ENCODE measurements at regions not wholly inside any gene's neighbourhood (a gene's known extent, or its start where the extent isn't known, plus 50 kb on each side); places are given as distances from the start of the nearest gene placed in this dataset.

DNA sequence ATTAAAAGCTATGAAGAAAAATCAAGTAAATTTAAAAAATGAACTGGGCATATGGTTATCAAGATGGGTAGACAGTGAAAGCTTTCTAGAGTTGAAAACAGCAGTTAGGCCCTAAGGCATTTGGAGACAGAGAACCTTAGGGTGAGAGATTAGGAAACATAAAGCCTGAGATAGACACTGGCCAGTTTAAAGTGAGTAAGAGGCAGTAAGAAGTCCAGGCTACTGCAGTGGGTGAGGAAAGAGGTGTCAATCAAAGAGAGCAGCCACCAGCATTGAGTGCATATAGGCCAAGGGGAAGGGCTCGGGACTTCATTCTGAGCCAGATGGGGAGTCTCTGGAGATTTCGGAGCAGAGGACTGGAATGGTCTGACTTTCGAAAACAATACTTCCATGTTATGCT lies 1360.5 kb upstream of the ADGRL4 start:
- TF ChIP-seq RAD21 (IDR thresholded peaks at IDR 0.05) (no peak), JUND (IDR thresholded peaks at IDR 0.05) (no peak), HNF4A (conservative IDR thresholded peaks at IDR 0.05) (no peak), TAF1 (conservative IDR thresholded peaks at IDR 0.05) (no peak), YY1 (IDR thresholded peaks at IDR 0.05) (no peak), SP1 (IDR thresholded peaks at IDR 0.05) (no peak)
- TF ChIP-seq, protein P1, sequence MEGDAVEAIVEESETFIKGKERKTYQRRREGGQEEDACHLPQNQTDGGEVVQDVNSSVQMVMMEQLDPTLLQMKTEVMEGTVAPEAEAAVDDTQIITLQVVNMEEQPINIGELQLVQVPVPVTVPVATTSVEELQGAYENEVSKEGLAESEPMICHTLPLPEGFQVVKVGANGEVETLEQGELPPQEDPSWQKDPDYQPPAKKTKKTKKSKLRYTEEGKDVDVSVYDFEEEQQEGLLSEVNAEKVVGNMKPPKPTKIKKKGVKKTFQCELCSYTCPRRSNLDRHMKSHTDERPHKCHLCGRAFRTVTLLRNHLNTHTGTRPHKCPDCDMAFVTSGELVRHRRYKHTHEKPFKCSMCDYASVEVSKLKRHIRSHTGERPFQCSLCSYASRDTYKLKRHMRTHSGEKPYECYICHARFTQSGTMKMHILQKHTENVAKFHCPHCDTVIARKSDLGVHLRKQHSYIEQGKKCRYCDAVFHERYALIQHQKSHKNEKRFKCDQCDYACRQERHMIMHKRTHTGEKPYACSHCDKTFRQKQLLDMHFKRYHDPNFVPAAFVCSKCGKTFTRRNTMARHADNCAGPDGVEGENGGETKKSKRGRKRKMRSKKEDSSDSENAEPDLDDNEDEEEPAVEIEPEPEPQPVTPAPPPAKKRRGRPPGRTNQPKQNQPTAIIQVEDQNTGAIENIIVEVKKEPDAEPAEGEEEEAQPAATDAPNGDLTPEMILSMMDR (IDR thresholded peaks at IDR 0.05; ENCODE audit: low read depth, low read length, missing input control) = no peak
- TF ChIP-seq, protein P2, sequence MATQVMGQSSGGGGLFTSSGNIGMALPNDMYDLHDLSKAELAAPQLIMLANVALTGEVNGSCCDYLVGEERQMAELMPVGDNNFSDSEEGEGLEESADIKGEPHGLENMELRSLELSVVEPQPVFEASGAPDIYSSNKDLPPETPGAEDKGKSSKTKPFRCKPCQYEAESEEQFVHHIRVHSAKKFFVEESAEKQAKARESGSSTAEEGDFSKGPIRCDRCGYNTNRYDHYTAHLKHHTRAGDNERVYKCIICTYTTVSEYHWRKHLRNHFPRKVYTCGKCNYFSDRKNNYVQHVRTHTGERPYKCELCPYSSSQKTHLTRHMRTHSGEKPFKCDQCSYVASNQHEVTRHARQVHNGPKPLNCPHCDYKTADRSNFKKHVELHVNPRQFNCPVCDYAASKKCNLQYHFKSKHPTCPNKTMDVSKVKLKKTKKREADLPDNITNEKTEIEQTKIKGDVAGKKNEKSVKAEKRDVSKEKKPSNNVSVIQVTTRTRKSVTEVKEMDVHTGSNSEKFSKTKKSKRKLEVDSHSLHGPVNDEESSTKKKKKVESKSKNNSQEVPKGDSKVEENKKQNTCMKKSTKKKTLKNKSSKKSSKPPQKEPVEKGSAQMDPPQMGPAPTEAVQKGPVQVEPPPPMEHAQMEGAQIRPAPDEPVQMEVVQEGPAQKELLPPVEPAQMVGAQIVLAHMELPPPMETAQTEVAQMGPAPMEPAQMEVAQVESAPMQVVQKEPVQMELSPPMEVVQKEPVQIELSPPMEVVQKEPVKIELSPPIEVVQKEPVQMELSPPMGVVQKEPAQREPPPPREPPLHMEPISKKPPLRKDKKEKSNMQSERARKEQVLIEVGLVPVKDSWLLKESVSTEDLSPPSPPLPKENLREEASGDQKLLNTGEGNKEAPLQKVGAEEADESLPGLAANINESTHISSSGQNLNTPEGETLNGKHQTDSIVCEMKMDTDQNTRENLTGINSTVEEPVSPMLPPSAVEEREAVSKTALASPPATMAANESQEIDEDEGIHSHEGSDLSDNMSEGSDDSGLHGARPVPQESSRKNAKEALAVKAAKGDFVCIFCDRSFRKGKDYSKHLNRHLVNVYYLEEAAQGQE (IDR thresholded peaks at IDR 0.05) = no peak
- TF ChIP-seq, protein P3, sequence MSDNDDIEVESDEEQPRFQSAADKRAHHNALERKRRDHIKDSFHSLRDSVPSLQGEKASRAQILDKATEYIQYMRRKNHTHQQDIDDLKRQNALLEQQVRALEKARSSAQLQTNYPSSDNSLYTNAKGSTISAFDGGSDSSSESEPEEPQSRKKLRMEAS (IDR thresholded peaks at IDR 0.05) = no peak
- TF ChIP-seq, protein P4, sequence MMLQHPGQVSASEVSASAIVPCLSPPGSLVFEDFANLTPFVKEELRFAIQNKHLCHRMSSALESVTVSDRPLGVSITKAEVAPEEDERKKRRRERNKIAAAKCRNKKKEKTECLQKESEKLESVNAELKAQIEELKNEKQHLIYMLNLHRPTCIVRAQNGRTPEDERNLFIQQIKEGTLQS (IDR thresholded peaks at IDR 0.05) = no peak

Measured in liver (tissue), 3 donors.